ENCODE measurements at regions not wholly inside any gene's neighbourhood (a gene's known extent, or its start where the extent isn't known, plus 50 kb on each side); places are given as distances from the start of the nearest gene placed in this dataset.

- DNase-seq, result no peak
These were observed 279.1 kb upstream of the DMAC1 start for GRCh38 chr9:8078641-8079140.

GRCh38 chr9:8074713-8075286 is 275.2 kb upstream of the DMAC1 start:
- DNase-seq, result no peak

GRCh38 chr9:8071445-8071798 is 271.8 kb upstream of the DMAC1 start:
- no peak for DNase-seq

GRCh38 chr9:8070779-8071444 is 271.3 kb upstream of the DMAC1 start:
- no peak for DNase-seq

- DNase-seq, result no peak
These were observed 262.9 kb upstream of the DMAC1 start for GRCh38 chr9:8062459-8062858.

GRCh38 chr9:8053501-8053900 is 253.9 kb upstream of the DMAC1 start:
- DNase-seq, result no peak

GRCh38 chr9:8052991-8053390 is 253.4 kb upstream of the DMAC1 start:
- DNase-seq, result no peak

GRCh38 chr9:8037745-8038144 is 238.2 kb upstream of the DMAC1 start:
- DNase-seq, result no peak

GRCh38 chr9:8036914-8037524 is 237.4 kb upstream of the DMAC1 start:
- no peak for DNase-seq

- DNase-seq, result no peak
These were observed 234.2 kb upstream of the DMAC1 start for GRCh38 chr9:8033794-8034193.

GRCh38 chr9:8030095-8030494 is 230.5 kb upstream of the DMAC1 start:
- DNase-seq, result no peak

GRCh38 chr9:8027351-8027750 is 227.8 kb upstream of the DMAC1 start:
- DNase-seq, result no peak

- DNase-seq, result no peak
These were observed 226.0 kb upstream of the DMAC1 start for GRCh38 chr9:8025551-8025950.

- DNase-seq, result no peak
These were observed 220.6 kb upstream of the DMAC1 start for GRCh38 chr9:8020186-8020585.

- DNase-seq, result no peak
These were observed 220.1 kb upstream of the DMAC1 start for GRCh38 chr9:8019636-8020035.

- DNase-seq, result no peak
These were observed 215.6 kb upstream of the DMAC1 start for GRCh38 chr9:8014997-8015682.

- no peak for DNase-seq
These were observed 213.4 kb upstream of the DMAC1 start for GRCh38 chr9:8012986-8013385.

- no peak for DNase-seq
These were observed 212.4 kb upstream of the DMAC1 start for GRCh38 chr9:8011974-8012373.

- no peak for DNase-seq
These were observed 197.0 kb upstream of the DMAC1 start for GRCh38 chr9:7996558-7996957.

GRCh38 chr9:7988644-7989280 is 189.2 kb upstream of the DMAC1 start:
- no peak for DNase-seq

GRCh38 chr9:7984692-7985091 is 185.1 kb upstream of the DMAC1 start:
- no peak for DNase-seq

GRCh38 chr9:7984203-7984602 is 184.6 kb upstream of the DMAC1 start:
- DNase-seq, result no peak

- no peak for DNase-seq
These were observed 183.9 kb upstream of the DMAC1 start for GRCh38 chr9:7983490-7983889.

All from left hindlimb (tissue), 1 donor.